ENCODE measurements at regions not wholly inside any gene's neighbourhood (a gene's known extent, or its start where the extent isn't known, plus 50 kb on each side); places are given as distances from the start of the nearest gene placed in this dataset.

DNA sequence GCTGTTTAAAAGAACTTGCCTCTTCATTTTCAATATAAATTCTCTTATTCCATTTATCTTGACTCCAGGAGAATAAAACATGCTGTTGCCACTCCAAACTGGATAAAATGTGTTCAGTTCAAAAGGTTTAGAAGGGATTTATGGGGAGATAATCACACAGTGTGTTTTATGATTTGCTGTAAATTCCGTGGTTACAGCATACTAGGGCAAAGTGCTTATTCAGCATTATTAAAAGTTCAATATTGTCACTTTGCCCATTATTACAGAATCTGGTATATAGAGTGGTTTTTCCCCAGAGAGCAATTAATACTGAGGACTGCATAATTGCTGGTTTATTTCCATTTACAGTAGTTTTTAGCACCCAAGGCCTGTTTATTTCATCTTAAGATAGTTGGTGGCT is 780.9 kb upstream of the RAG2 start:
- DNase-seq (ENCODE audit: low spot score, unreplicated experiment): no peak
- Mint-ChIP-seq H3K27me3 (no peaks in the 10 kb centered on the region), H3K27ac (no peak overlapping the region), H3K36me3 (ENCODE audit: insufficient read depth) (no peaks in the 10 kb centered on the region), H3K4me3 (ENCODE audit: low read depth) (no peak overlapping the region), H3K4me1 (ENCODE audit: low read depth) (no peaks in the 10 kb centered on the region), H3K9me3 (ENCODE audit: low read depth) (peaks cover 16% of the 10 kb centered on the region)
- TF ChIP-seq, protein P1, sequence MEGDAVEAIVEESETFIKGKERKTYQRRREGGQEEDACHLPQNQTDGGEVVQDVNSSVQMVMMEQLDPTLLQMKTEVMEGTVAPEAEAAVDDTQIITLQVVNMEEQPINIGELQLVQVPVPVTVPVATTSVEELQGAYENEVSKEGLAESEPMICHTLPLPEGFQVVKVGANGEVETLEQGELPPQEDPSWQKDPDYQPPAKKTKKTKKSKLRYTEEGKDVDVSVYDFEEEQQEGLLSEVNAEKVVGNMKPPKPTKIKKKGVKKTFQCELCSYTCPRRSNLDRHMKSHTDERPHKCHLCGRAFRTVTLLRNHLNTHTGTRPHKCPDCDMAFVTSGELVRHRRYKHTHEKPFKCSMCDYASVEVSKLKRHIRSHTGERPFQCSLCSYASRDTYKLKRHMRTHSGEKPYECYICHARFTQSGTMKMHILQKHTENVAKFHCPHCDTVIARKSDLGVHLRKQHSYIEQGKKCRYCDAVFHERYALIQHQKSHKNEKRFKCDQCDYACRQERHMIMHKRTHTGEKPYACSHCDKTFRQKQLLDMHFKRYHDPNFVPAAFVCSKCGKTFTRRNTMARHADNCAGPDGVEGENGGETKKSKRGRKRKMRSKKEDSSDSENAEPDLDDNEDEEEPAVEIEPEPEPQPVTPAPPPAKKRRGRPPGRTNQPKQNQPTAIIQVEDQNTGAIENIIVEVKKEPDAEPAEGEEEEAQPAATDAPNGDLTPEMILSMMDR (IDR thresholded peaks at IDR 0.05; ENCODE audit: unreplicated experiment): no peak

DNA sequence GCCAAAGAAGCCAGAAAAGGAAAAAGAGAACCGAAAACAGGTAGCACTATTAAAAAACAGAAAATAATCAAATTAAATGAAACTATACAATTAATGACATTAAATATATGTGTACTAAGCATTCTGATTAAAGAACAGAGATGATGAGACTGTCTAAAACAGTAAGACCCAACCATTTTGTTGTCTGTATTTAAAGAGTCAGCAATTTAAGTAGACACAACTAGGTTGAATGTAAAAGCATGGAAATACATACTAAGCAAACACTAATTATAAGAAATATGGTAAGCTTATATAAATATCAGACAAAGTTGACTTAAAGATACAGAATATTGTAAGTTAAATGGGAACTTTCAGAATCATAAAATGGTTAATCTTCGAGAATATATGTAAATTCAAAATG is 774.6 kb upstream of the RAG2 start:
- Mint-ChIP-seq H3K9me3 (ENCODE audit: low read depth) (peaks cover 29% of the 10 kb centered on the region), H3K27me3 (no peaks in the 10 kb centered on the region), H3K4me3 (ENCODE audit: low read depth) (no peak overlapping the region), H3K4me1 (ENCODE audit: low read depth) (no peaks in the 10 kb centered on the region), H3K27ac (no peak overlapping the region), H3K36me3 (ENCODE audit: insufficient read depth) (no peaks in the 10 kb centered on the region)
- DNase-seq (ENCODE audit: low spot score, unreplicated experiment): no peak
- TF ChIP-seq, protein P1 (IDR thresholded peaks at IDR 0.05; ENCODE audit: unreplicated experiment): no peak

DNA sequence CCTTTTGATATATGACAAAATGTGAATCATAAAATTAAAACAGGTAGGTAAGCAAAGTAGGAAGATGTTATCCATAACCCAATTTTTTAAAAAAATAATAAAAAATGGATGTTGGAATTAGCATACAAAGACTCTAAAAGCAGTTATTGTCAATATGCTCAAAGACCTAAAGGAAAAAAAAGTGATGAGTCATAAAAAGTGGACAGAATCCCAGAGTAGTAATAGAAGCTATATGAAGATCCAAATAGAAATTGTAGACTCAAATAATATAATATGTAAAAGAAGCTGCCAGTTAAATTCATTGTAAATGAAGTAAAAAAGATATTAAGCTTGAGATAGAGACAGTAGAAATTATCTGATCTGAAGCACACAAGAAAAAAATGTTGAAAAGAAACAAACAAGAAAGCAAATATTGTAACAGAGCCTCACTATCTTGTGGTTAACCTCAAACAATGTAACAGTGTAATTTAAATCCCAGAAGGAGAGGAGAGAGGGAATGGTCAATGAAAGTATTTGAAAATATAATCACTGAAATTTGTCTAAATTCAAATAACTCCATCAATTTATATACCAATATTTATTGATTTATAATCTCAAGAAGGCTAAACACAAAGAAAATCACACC is 773.4 kb upstream of the RAG2 start:
- Mint-ChIP-seq H3K4me3 (ENCODE audit: low read depth) (no peak overlapping the region), H3K27ac (no peak overlapping the region), H3K27me3 (no peaks in the 10 kb centered on the region), H3K36me3 (ENCODE audit: insufficient read depth) (no peaks in the 10 kb centered on the region), H3K9me3 (ENCODE audit: low read depth) (peaks cover 27% of the 10 kb centered on the region), H3K4me1 (ENCODE audit: low read depth) (no peaks in the 10 kb centered on the region)
- DNase-seq (ENCODE audit: low spot score, unreplicated experiment): no peak
- TF ChIP-seq, protein P1 (IDR thresholded peaks at IDR 0.05; ENCODE audit: unreplicated experiment): no peak

DNA sequence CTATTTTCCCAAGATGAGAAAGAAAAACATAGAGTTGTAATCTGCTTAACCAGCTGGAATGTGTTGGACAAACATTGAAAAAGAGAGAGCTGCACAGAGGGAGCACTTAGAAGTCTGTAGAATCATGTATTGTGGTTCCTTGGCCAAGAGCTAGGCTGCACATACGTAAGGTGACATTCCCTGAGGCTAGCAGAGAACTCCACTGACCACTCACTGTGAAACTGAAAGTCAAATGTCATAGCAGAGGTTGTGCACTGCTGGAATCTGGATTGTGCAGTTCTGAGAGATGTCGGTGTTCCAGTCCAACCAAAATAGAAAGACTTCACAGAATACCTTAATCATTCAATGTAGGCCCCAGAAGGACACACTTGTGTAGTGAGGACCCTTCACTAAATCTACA is 772.8 kb upstream of the RAG2 start:
- Mint-ChIP-seq H3K36me3 (ENCODE audit: insufficient read depth) (no peaks in the 10 kb centered on the region), H3K4me3 (ENCODE audit: low read depth) (no peak overlapping the region), H3K9me3 (ENCODE audit: low read depth) (peaks cover 28% of the 10 kb centered on the region), H3K27ac (no peak overlapping the region), H3K27me3 (no peaks in the 10 kb centered on the region), H3K4me1 (ENCODE audit: low read depth) (no peaks in the 10 kb centered on the region)
- DNase-seq (ENCODE audit: low spot score, unreplicated experiment): no peak
- TF ChIP-seq, protein P1 (IDR thresholded peaks at IDR 0.05; ENCODE audit: unreplicated experiment): no peak

DNA sequence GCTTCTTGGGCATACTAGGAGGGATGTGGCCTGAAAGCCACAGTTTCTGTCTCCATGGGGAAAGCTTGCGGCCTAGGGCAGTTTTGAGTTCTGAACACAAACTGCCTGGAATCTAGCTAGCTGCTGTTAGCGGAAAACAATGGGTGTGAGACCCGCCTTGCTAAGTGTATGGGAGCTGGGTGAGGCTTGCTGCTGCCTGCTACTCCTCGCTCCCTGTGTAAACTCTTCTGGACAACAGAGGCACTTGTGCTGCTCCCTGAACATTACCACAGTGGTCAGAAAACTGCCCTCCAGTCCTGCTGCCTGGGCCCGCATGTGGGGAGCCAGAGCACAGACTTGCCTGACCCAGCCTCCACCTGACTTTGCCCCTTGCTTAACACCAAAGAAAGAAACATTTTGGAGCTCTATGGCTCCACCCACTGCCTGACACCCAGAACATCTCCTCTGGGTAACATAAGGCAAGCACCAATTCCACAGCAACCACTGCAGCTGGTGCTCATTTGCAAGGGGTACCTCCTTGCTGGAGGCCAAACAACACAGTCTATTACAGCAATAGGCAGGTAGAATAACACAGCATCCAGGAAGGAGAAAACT is 766.3 kb upstream of the RAG2 start:
- Mint-ChIP-seq H3K4me3 (ENCODE audit: low read depth) (no peak overlapping the region), H3K27ac (no peak overlapping the region), H3K27me3 (no peaks in the 10 kb centered on the region), H3K9me3 (ENCODE audit: low read depth) (peaks cover 33% of the 10 kb centered on the region), H3K36me3 (ENCODE audit: insufficient read depth) (no peaks in the 10 kb centered on the region), H3K4me1 (ENCODE audit: low read depth) (no peaks in the 10 kb centered on the region)
- TF ChIP-seq, protein P1 (IDR thresholded peaks at IDR 0.05; ENCODE audit: unreplicated experiment): no peak
- DNase-seq (ENCODE audit: low spot score, unreplicated experiment): no peak
